Endothelial cell of umbilical vein (primary cell): ENCODE measurements at regions not wholly inside any gene's neighbourhood (a gene's known extent, or its start where the extent isn't known, plus 50 kb on each side); places are given as distances from the start of the nearest gene placed in this dataset.
"Not testable (repeated sequence)": the region's sequence is repeated elsewhere in the genome, so short reads cannot be mapped to it uniquely, and the experiment has no call there.

Experiments
- POLR2A ChIP-seq: IDR thresholded peaks from 2 replicates; pipeline ENCODE4 v1.6.1; 2012; ENCODE audit warnings: low read depth, mild to moderate bottlenecking, control low read depth, low read length
- TF ChIP-seq, protein P1 (sequence below), 2 donors: IDR thresholded peaks; 1 replicate in 1 of 2; 2 replicates in 1 of 2; pipeline ENCODE4 v1.5.1; 2011; ENCODE audit warnings: low read length in 2 of 2, mild to moderate bottlenecking in 2 of 2, moderate library complexity in 2 of 2, control low read depth in 1 of 2, inconsistent platforms in 1 of 2, low read depth in 1 of 2; ENCODE audit not compliant: insufficient read depth in 1 of 2; ENCODE audit errors: extremely low read depth in 1 of 2

GRCh38 chr12:130004310-130004877, 100.6 kb upstream of the TMEM132D start:
- not testable (repeated sequence) for TF ChIP-seq POLR2A
- TF ChIP-seq, protein P1, sequence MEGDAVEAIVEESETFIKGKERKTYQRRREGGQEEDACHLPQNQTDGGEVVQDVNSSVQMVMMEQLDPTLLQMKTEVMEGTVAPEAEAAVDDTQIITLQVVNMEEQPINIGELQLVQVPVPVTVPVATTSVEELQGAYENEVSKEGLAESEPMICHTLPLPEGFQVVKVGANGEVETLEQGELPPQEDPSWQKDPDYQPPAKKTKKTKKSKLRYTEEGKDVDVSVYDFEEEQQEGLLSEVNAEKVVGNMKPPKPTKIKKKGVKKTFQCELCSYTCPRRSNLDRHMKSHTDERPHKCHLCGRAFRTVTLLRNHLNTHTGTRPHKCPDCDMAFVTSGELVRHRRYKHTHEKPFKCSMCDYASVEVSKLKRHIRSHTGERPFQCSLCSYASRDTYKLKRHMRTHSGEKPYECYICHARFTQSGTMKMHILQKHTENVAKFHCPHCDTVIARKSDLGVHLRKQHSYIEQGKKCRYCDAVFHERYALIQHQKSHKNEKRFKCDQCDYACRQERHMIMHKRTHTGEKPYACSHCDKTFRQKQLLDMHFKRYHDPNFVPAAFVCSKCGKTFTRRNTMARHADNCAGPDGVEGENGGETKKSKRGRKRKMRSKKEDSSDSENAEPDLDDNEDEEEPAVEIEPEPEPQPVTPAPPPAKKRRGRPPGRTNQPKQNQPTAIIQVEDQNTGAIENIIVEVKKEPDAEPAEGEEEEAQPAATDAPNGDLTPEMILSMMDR (IDR thresholded peaks at IDR 0.05; ENCODE audit: extremely low read depth in 1 of 2, insufficient read depth in 1 of 2, low read depth in 1 of 2, low read length in 2 of 2) = not testable (repeated sequence)
